ENCODE measurements at regions not wholly inside any gene's neighbourhood (a gene's known extent, or its start where the extent isn't known, plus 50 kb on each side); places are given as distances from the start of the nearest gene placed in this dataset.
"Not testable (repeated sequence)": the region's sequence is repeated elsewhere in the genome, so short reads cannot be mapped to it uniquely, and the experiment has no call there.

DNA sequence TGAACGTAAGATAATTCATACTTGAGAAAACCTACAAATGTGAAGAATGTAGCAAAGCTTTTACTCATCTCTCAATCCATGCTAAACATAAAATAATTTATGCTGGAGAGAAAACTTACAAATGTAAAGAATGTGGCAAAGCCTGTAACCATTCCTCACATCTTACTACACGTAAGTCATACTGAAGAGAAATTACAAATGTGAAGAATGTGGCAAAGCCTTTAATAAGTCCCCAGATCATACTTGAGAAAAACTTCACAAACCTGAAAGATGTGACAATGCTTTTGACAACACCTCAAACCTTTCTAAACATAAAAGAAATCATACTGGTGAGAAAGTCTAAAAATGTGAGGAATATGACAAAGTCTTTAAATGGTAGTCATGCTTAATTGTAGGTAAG lies 89.4 kb downstream of the ZNF675 start:
- Histone ChIP-seq H3K9me3 (replicated peaks in 1 of 11) (peaks cover 15 to 31% (median 25%) of the 10 kb centered on the region in 11 experiments; a peak in 18 of 22 replicates), H3K27ac (no peak overlapping the region)

DNA sequence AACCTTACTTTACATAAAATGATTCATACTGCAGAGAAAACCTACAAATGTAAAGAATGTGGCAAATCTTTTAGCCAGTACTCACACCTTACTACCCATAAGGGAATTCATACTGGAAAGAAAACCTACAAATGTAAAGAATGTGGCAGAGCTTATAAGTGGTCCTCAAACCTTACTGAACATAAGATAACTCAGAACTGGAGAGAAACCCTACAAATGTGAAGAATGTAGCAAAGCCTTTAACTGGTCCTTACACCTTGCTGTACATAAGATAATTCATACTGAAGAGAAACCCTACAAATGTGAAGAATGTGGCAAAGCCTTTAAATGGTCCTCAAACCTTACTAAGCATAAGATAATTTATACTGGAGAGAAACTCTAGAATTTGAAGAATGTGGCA lies 90.1 kb downstream of the ZNF675 start:
- no peaks in the 10 kb centered on the region for H3K4me1 ChIP-seq
- H3K27ac ChIP-seq = no peak overlapping the region
- no peaks in the 10 kb centered on the region for H3K36me3 ChIP-seq
- H3K4me3 ChIP-seq = no peak overlapping the region
- no peaks in the 10 kb centered on the region for H3K27me3 ChIP-seq
- peaks cover 23 to 38% (median 32%) of the 10 kb centered on the region in 11 experiments; a peak in 19 of 22 replicates for H3K9me3 ChIP-seq (replicated peaks in 1 of 11)
- H4K20me1 ChIP-seq = no peaks in the 10 kb centered on the region
- H3K4me2 ChIP-seq = no peak overlapping the region
- no peak overlapping the region for H3K9ac ChIP-seq
- TF ChIP-seq Cebpa-rat (IDR thresholded peaks at IDR 0.05) = no peak

More for the DNA sequence above, 89.4 kb downstream of the ZNF675 start:
- Histone ChIP-seq H4K20me1 (no peaks in the 10 kb centered on the region), H3K4me3 (no peak overlapping the region), H3K27me3 (no peaks in the 10 kb centered on the region), H3K4me1 (no peaks in the 10 kb centered on the region), H3K4me2 (no peak overlapping the region), H3K9ac (no peak overlapping the region), H3K36me3 (no peaks in the 10 kb centered on the region)
- TF ChIP-seq Cebpa-rat (IDR thresholded peaks at IDR 0.05) = no peak

DNA sequence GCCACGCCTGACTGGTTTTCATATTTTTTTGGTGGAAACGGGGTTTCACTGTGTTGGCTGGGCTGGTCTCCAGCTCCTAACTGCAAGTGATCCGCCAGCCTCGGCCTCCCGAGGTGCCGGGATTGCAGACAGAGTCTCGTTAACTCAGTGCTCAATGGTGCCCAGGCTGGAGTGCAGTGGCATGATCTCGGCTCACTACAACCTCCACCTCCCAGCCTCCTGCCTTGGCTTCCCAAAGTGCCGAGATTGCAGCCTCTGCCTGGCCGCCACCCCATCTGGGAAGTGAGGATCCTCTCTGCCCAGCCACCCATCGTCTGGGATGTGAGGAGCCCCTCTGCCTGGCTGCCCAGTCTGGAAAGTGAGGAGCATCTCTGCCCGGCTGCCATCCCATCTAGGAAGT lies 92.7 kb downstream of the ZNF675 start:
- not testable (repeated sequence) for H3K4me1 ChIP-seq, H3K9ac ChIP-seq, H3K4me3 ChIP-seq, H3K27me3 ChIP-seq, H3K36me3 ChIP-seq, H4K20me1 ChIP-seq, H3K27ac ChIP-seq, H3K4me2 ChIP-seq
- H3K9me3 ChIP-seq (replicated peaks in 1 of 11) = peaks cover 35 to 52% (median 44%) of the 10 kb centered on the region in 11 experiments

DNA sequence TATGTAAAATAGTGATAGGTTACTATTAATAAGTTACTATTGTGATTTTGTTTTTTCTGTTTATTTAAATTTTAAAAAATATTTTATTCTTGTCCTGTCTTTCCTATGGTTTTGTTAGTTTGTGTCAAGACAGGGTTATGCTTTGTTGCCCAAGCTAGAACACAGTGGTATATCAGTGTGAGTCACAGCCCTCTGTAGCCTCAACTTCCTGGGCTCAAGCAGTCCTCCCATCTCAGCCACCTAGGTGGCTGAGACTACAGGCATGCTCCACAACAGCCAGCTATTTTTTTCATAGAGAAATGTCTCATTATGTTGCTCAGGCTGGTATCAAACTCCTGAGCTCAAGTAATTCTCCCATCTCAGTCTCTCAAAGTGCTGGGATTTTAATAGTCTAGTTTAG lies 99.5 kb downstream of the ZNF675 start:
- no peak overlapping the region for H3K4me2 ChIP-seq
- no peaks in the 10 kb centered on the region for H3K36me3 ChIP-seq
- no peaks in the 10 kb centered on the region for H3K27me3 ChIP-seq
- H3K4me3 ChIP-seq = no peak overlapping the region
- peaks cover 33 to 53% (median 44%) of the 10 kb centered on the region in 11 experiments for H3K9me3 ChIP-seq (replicated peaks in 1 of 11)
- H3K9ac ChIP-seq = no peak overlapping the region
- H3K4me1 ChIP-seq = no peaks in the 10 kb centered on the region
- no peaks in the 10 kb centered on the region for H4K20me1 ChIP-seq
- TF ChIP-seq Cebpa-rat (IDR thresholded peaks at IDR 0.05) = no peak
- H3K27ac ChIP-seq = no peak overlapping the region

DNA sequence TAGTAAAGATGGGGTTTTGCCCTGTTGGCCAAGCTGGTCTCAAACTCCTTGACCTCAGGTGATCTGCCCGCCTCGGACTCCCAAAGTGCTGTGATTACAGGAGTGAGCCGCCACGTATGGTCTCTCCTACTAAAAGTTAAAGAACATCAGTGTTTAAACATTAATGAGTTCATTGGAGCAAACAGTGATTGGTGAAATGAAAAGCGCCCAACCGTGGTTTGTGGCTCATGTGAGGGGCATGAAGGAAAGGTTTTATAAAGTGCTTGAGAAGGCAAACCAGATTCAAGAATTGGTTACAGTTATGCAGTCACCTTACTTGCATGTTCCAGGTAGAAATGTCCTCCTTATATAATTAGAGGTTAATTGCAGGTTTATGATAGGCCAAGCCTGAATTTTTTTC lies 109.5 kb downstream of the ZNF675 start:
- no peaks in the 10 kb centered on the region for H3K27me3 ChIP-seq
- H3K27ac ChIP-seq = no peak overlapping the region
- no peak overlapping the region for H3K4me2 ChIP-seq
- peaks cover 24 to 50% (median 40%) of the 10 kb centered on the region in 11 experiments for H3K9me3 ChIP-seq (replicated peaks in 1 of 11)
- H3K4me1 ChIP-seq = 0 out of 20 replicates have a peak, but pooled peaks cover 0 to 6% (median 0%) of the 10 kb centered on the region in 10 experiments
- no peak for TF ChIP-seq Cebpa-rat (IDR thresholded peaks at IDR 0.05)
- no peak overlapping the region for H3K9ac ChIP-seq
- no peaks in the 10 kb centered on the region for H4K20me1 ChIP-seq
- H3K4me3 ChIP-seq = no peak overlapping the region
- peaks cover 0 to 3% (median 0%) of the 10 kb centered on the region in 11 experiments; a peak in 1 of 22 replicates for H3K36me3 ChIP-seq

DNA sequence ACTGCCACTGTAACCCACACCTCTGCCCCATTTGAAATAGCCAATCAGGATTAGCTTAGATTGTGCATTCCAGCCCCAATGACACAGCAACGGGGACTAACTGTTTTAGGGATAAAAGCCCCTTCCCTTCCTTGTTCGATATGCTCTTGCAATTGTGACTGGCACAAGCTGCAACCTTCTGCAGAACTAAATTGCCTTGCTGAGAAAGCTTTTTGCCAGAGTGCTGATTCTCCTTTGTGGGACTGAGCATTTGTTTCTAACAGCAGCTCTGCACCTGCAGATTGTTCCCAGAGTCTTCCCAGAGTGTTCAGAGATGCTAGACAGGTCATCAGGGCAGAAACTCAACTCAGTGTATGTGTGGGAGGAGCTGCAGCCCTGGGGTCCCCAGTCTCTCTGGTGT lies 115.8 kb downstream of the ZNF675 start:
- TF ChIP-seq Cebpa-rat (IDR thresholded peaks at IDR 0.05) = no peak
- Histone ChIP-seq H3K27me3 (no peaks in the 10 kb centered on the region), H3K27ac (no peak overlapping the region), H3K4me2 (no peak overlapping the region), H3K9me3 (replicated peaks in 1 of 11) (peaks cover 78 to 90% (median 84%) of the 10 kb centered on the region in 11 experiments), H3K9ac (no peak overlapping the region), H4K20me1 (no peaks in the 10 kb centered on the region), H3K36me3 (peaks cover 0 to 3% (median 0%) of the 10 kb centered on the region in 11 experiments; a peak in 5 of 22 replicates), H3K4me3 (peak overlapping the region in 1 of 10 experiments; percentile 11; a peak in 1 of 20 replicates), H3K4me1 (no peaks in the 10 kb centered on the region)

DNA sequence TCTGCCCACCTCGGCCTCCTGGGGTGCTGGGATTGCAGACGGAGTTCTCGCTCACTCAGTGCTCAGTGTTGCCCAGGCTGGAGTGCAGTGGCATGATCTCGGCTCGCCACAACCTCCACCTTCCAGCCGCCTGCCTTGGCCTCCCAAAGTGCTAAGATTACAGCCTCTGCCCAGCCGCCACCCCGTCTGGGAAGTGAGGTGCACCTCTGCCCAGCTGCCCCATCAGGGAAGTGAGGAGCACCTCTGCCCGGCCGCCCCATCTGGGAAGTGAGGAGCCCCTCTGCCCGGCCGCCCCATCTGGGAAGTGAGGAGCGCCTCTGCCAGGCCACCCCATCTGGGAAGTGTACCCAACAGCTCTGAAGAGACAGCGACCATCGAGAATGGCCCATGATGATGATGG lies 118.9 kb downstream of the ZNF675 start:
- not testable (repeated sequence) for H3K4me2 ChIP-seq, H3K36me3 ChIP-seq, H4K20me1 ChIP-seq, H3K4me1 ChIP-seq, H3K9ac ChIP-seq, H3K27me3 ChIP-seq, H3K27ac ChIP-seq, H3K4me3 ChIP-seq
- H3K9me3 ChIP-seq (replicated peaks in 1 of 11) = peaks cover 74 to 97% (median 86%) of the 10 kb centered on the region in 11 experiments

DNA sequence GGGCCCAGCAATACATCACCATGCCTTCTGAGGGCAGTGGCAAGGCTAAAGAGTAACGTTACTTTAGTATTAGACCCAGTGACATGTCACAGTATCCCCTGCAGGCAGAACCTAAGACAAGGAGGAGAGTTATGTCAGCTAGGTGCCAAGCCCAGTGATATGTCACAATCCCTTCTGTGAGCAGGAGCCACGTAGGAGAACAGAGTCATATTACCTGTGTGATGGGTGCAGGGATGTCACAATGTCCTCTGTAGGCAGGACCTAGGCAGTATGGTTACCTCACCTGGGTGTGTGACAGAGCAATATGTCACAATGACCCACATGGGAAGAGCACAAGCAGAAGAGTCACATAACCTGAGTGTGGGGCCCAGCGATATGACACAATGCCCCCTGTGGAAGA lies 121.8 kb downstream of the ZNF675 start:
- H3K9ac ChIP-seq = no peak overlapping the region

DNA sequence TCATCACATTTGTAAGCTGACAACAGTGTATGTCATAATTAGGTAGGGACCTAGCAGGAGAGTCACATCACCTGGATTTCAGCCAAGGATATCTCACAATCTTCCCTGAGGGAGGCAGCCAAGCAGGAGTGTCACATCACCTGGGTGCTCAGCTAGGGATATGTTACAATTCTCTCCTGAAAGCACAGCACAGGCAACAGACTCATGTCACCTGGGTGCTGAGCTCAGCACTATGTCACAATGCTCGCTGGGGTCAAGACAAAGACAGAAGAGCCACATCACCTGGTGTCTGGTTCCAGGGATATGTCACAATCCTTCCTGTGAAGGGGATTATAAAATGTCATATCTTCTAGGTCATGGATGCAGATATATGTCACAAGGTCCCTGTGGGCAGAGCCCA lies 123.7 kb downstream of the ZNF675 start:
- Histone ChIP-seq H3K4me3 (no peak overlapping the region), H3K4me2 (no peak overlapping the region), H3K27ac (no peak overlapping the region), H3K36me3 (no peaks in the 10 kb centered on the region), H3K27me3 (no peaks in the 10 kb centered on the region), H4K20me1 (no peaks in the 10 kb centered on the region), H3K9me3 (replicated peaks in 1 of 11) (peaks cover 44 to 82% (median 66%) of the 10 kb centered on the region in 11 experiments), H3K4me1 (no peaks in the 10 kb centered on the region), H3K9ac (no peak overlapping the region)
- no peak for TF ChIP-seq Cebpa-rat (IDR thresholded peaks at IDR 0.05)

More for the DNA sequence above, 121.8 kb downstream of the ZNF675 start:
- no peaks in the 10 kb centered on the region for H3K27me3 ChIP-seq
- no peak overlapping the region for H3K27ac ChIP-seq
- TF ChIP-seq Cebpa-rat (IDR thresholded peaks at IDR 0.05) = no peak
- no peak overlapping the region for H3K4me3 ChIP-seq
- H3K9me3 ChIP-seq (replicated peaks in 1 of 11) = peaks cover 46 to 86% (median 67%) of the 10 kb centered on the region in 11 experiments
- H3K4me2 ChIP-seq = no peak overlapping the region
- no peaks in the 10 kb centered on the region for H4K20me1 ChIP-seq
- no peaks in the 10 kb centered on the region for H3K4me1 ChIP-seq
- no peaks in the 10 kb centered on the region; a peak in 4 of 22 replicates for H3K36me3 ChIP-seq

DNA sequence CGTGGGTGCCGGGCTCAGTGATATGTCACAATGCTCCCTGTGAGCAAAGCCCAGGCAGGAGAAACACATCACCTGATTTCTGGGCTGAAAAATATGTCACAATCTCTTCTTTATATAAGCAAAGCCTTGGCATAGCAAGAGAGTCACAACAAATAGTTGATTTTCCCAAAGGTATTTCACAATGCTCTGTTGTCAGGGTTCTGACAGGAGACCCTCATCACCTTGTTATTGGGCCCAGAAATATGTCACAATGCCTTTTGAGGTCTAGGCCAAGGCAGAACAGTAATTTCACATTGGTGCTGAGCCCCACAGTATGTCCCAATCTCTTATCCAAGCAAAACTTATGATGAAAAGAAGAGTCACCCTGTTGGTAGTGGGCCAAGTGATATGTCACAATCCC lies 125.7 kb downstream of the ZNF675 start:
- Histone ChIP-seq H3K4me1 (no peaks in the 10 kb centered on the region), H3K4me3 (no peak overlapping the region), H4K20me1 (no peaks in the 10 kb centered on the region), H3K9me3 (replicated peaks in 1 of 11) (peaks cover 39 to 76% (median 63%) of the 10 kb centered on the region in 11 experiments), H3K36me3 (no peaks in the 10 kb centered on the region), H3K9ac (no peak overlapping the region), H3K27me3 (no peaks in the 10 kb centered on the region), H3K4me2 (no peak overlapping the region), H3K27ac (no peak overlapping the region)
- TF ChIP-seq Cebpa-rat (IDR thresholded peaks at IDR 0.05) = peak in 2 of 11 experiments; percentile 14 to 66; a peak in 2 of 22 replicates

Data from BLaER1 treated with 17β-estradiol and CSF1 and Interleukin-3, amounts not matched to agents 10 nM and 100 nM (cell line).